Fibroblast of villous mesenchyme (primary cell): ENCODE measurements at regions not wholly inside any gene's neighbourhood (a gene's known extent, or its start where the extent isn't known, plus 50 kb on each side); places are given as distances from the start of the nearest gene placed in this dataset.
A peak's percentile ranks its signal among the peaks of the same experiment; 100 is the strongest.

ENCODE experiments used
- DNase-seq: peaks from one replicate; pipeline ENCODE4 v3.0.0-alpha.2; 2010; ENCODE audit warnings: low read depth
- H3K4me3 ChIP-seq: 2 replicates; pipeline ENCODE4 v1.5.1; 2011; ENCODE audit warnings: low read depth, mild to moderate bottlenecking, low read length
- TF ChIP-seq, protein P1 (sequence below): IDR thresholded peaks from 2 replicates; pipeline ENCODE4 v1.5.1; 2012; ENCODE audit warnings: low read depth, mild to moderate bottlenecking, low read length; ENCODE audit not compliant: insufficient read depth

DNA sequence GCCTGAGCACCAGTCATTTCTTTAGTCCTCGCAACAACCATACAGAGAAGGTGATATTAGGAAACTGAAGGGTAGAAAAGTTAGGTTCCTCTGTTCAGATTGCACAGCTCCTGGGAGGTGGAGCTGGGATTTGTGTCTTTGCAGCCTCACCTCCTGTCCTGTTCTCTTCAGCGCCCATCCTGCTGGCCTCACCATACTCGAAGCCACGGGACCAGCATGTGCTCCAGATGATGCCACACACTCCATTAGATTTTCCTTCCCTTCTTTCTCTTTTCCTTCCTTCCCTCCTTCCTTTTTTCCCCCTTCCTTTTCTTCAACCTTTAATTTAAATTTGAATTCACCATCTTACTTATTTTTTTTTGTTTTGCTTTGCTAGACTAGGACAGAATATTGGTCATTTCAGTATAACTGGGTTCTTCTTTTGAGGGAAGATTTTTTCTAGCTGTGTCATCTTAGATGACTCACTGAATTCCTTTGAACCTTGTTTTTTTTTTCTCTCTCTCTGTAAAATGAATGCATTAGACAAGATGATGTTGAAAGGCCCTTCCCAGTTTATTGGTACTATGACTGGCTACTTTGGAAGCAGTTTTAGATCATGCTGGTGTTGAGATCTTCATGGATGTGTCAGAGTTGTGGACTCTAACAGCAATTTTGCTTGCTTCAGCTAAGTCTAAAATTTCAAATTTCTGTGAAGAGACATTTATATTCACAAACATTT, 662.5 kb upstream of the TENM4 start:
- no peak overlapping the region for H3K4me3 ChIP-seq
- TF ChIP-seq, protein P1, sequence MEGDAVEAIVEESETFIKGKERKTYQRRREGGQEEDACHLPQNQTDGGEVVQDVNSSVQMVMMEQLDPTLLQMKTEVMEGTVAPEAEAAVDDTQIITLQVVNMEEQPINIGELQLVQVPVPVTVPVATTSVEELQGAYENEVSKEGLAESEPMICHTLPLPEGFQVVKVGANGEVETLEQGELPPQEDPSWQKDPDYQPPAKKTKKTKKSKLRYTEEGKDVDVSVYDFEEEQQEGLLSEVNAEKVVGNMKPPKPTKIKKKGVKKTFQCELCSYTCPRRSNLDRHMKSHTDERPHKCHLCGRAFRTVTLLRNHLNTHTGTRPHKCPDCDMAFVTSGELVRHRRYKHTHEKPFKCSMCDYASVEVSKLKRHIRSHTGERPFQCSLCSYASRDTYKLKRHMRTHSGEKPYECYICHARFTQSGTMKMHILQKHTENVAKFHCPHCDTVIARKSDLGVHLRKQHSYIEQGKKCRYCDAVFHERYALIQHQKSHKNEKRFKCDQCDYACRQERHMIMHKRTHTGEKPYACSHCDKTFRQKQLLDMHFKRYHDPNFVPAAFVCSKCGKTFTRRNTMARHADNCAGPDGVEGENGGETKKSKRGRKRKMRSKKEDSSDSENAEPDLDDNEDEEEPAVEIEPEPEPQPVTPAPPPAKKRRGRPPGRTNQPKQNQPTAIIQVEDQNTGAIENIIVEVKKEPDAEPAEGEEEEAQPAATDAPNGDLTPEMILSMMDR = no peak
- DNase-seq = peak; percentile 77

GRCh38 chr11:80097146-80097545, 656.3 kb upstream of the TENM4 start:
- no peak overlapping the region for H3K4me3 ChIP-seq
- no peak for DNase-seq
- TF ChIP-seq, protein P1 = no peak

- DNase-seq = peak; percentile 47
- TF ChIP-seq, protein P1 = no peak
- no peak overlapping the region for H3K4me3 ChIP-seq
Measured at GRCh38 chr11:80096736-80097135, 655.9 kb upstream of the TENM4 start.

DNA sequence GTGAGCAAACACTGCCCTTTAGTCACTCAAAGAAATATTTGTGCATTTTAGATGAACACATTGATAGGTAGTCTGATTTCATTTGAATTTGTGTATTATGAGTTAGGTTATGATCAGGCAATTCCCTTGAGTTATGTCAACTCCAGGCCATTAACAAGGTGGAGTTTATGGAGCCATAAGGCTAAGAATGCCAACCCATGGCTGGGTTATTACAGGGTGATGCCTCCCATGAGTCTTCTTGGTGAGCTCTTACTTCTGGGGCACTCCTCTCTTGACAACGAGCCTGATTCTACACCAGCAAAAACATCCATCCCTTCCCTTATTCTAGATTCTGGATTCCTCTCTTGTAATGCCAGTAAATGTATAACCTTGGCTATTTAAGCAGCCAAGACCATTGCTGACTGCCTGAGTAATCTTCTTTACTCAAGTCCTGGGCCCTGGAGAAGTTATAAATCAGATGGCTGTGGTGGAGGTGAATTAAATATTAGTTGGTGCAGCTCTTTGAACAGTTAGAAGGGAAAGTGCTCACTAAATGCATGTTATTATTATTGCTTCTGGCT, 645.7 kb upstream of the TENM4 start:
- TF ChIP-seq, protein P1 = no peak
- no peak overlapping the region for H3K4me3 ChIP-seq
- no peak for DNase-seq

DNA sequence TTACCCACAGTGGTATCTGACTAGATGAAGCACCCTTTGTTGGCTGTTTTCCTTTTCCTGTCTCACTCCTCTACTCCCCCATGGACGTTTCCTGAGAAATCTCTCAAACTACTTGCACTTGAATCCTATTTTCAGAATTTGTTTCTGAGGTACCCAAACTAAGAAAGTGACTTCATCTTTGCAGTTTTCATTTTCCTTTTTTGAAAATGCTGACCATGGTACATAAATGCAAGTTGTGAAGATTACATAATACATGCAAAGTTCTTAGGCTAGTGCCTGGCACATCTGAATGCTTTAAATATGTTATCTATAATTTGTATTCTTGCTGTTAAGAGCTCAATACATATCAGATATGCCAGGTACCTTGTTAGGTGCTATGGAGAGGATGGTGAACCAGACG, 644.7 kb upstream of the TENM4 start:
- TF ChIP-seq, protein P1 = no peak
- no peak for DNase-seq
- no peak overlapping the region for H3K4me3 ChIP-seq

DNA sequence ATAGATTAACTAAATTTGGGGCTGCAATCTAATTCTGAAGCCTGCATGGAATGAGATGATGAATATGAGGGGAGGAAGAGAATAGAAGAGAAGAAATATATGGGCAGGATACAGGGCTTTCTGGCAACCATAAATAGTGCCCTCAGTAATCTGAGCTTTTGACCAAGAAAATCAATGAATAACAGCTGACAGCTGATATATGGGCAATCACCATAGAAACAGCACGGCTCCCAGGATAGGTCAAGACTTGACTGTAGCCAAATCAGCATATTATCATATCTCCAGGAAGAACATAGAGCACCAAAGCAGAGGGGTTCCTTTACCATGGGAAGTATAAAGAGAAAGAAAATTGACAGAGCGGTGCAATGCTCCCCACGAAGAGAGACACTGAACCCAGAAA, 643.8 kb upstream of the TENM4 start:
- DNase-seq = no peak
- H3K4me3 ChIP-seq = no peak overlapping the region
- TF ChIP-seq, protein P1 = no peak
